Breast epithelium (tissue), 4 donors: ENCODE measurements at regions not wholly inside any gene's neighbourhood (a gene's known extent, or its start where the extent isn't known, plus 50 kb on each side); places are given as distances from the start of the nearest gene placed in this dataset.
"Not testable (repeated sequence)": the region's sequence is repeated elsewhere in the genome, so short reads cannot be mapped to it uniquely, and the experiment has no call there.

Experiments used
- DNase-seq, 2 donors: peaks; one replicate each; pipeline ENCODE4 v3.0.0-alpha.2; 2019; ENCODE audit warnings: low spot score in 2 of 2
- H3K27ac ChIP-seq, 2 donors: fragments of 200-600 bp; sonication (generic) in 1 of 2; one replicate each; pipeline ENCODE4 v1.5.1; 2016 to 2019; ENCODE audit warnings: mild to moderate bottlenecking in 1 of 2
- H3K27me3 ChIP-seq, 2 donors: fragments of 200-600 bp; sonication (generic) in 1 of 2; one replicate each; pipeline versions ENCODE4 v1.5.1 to v1.6.0; 2017 to 2019; ENCODE audit warnings: control low read depth in 1 of 2, mild to moderate bottlenecking in 1 of 2
- H3K36me3 ChIP-seq: fragments of 200-600 bp; one replicate; pipeline ENCODE4 v1.5.1; 2019
- H3K4me1 ChIP-seq, 2 donors: fragments of 200-600 bp; sonication (generic); one replicate each; pipeline ENCODE4 v1.5.1; 2016 to 2019; ENCODE audit warnings: control low read depth in 1 of 2
- H3K4me3 ChIP-seq, 3 donors: fragments of 200-600 bp; sonication (generic); 1 replicate in 2 of 3; 2 replicates in 1 of 3; pipeline ENCODE4 v1.5.1; 2016 to 2019; ENCODE audit warnings: mild to moderate bottlenecking in 3 of 3, moderate library complexity in 2 of 3
- H3K9me3 ChIP-seq, 2 donors: fragments of 200-600 bp; sonication (generic) in 1 of 2; one replicate each; pipeline ENCODE4 v1.5.1; 2016 to 2019; ENCODE audit warnings: control low read depth in 1 of 2
- POLR2A ChIP-seq: fragments of 450-650 bp; IDR thresholded peaks from one replicate; pipeline ENCODE4 v1.6.1; 2016; ENCODE audit warnings: antibody characterized with exemption, mild to moderate bottlenecking, moderate library complexity
- POLR2AphosphoS5 ChIP-seq, 3 donors: sonication (generic); formaldehyde crosslinking; IDR thresholded peaks; one replicate each; pipeline ENCODE4 v1.6.1; 2017; ENCODE audit warnings: antibody characterized with exemption in 3 of 3
- intact Hi-C: fragments of 100-400 bp; cut with DNase I; formaldehyde crosslinking; loops from one replicate; pipeline ENCODE4 v1.15.1; 2023; ENCODE audit warnings: low total_unique reads
- TF ChIP-seq, protein P1 (sequence below), 3 donors: fragments of 450-650 bp; IDR thresholded peaks; one replicate each; pipeline ENCODE4 v1.5.1; 2016 to 2017; ENCODE audit warnings: antibody characterized with exemption in 3 of 3, mild to moderate bottlenecking in 3 of 3, moderate library complexity in 3 of 3

DNA sequence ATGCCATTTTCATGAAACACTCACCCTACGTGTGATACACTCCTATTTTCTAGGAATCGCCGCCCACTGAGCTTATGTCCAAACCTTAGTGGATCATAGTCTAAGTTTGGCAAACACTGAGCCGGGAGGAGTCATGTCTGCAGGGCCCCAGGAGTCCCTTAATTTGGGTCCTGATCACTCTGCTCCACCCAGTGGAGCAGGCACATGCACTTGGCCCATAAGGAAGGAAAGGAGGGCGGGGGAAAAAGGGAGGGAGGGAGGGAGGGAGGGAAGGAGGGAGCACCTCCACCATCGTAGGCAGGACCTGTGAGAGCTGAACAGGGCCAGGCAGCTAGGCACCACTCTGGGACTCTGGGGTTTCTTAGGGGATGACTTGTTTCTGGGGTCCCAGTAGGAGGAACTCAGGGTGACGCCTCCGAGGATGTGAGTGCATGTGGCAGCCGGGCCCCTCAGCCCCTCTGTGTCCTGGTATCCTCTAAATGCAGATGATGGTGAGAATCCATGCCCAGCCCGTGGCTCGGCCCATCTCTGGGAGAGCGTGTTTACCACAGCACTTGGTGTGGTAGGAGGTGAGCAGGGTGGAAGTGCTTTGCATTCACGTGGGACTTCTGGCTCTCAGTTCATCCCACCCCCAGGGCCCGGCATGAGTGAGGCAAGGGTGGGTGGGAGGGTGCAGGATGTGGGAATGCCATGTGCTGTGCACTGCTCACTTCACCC lies 109.4 kb downstream of the KLF13 start:
- peak overlapping the region; percentile 78 to 93 for H3K27ac ChIP-seq
- H3K4me1 ChIP-seq, result no peaks in the 10 kb centered on the region
- DNase-seq, result no peak

DNA sequence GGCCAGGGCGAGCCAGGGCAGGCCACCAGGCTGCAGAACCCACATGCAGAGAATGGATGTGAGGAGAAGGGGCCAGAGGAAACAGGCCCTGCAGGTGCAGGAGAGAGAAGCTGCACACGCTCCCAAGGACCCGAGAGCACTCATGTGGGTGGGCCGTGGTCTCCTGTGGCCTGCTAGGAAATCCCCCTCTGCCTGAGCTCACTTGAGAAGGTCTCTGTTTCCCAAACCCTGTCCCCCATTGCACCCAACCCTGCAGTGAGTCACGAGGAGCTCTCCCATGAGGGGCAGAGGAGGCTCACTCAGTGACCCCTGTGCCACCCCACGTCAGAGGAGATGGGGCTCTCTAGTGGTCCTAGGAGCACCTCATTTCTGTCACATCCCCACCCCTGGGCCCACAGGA lies 111.1 kb downstream of the KLF13 start:
- TF ChIP-seq POLR2AphosphoS5 (IDR thresholded peaks at IDR 0.05) (no peak), POLR2A (no peak)
- TF ChIP-seq, protein P1, sequence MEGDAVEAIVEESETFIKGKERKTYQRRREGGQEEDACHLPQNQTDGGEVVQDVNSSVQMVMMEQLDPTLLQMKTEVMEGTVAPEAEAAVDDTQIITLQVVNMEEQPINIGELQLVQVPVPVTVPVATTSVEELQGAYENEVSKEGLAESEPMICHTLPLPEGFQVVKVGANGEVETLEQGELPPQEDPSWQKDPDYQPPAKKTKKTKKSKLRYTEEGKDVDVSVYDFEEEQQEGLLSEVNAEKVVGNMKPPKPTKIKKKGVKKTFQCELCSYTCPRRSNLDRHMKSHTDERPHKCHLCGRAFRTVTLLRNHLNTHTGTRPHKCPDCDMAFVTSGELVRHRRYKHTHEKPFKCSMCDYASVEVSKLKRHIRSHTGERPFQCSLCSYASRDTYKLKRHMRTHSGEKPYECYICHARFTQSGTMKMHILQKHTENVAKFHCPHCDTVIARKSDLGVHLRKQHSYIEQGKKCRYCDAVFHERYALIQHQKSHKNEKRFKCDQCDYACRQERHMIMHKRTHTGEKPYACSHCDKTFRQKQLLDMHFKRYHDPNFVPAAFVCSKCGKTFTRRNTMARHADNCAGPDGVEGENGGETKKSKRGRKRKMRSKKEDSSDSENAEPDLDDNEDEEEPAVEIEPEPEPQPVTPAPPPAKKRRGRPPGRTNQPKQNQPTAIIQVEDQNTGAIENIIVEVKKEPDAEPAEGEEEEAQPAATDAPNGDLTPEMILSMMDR (IDR thresholded peaks at IDR 0.05), result no peak
- H3K9me3 ChIP-seq, result no peaks in the 10 kb centered on the region
- peak overlapping the region; percentile 8 to 93 for H3K27ac ChIP-seq
- H3K4me3 ChIP-seq, result no peak overlapping the region
- intact Hi-C loops, result no loop called here
- no peak for DNase-seq
- H3K27me3 ChIP-seq, result no peaks in the 10 kb centered on the region
- H3K36me3 ChIP-seq, result no peaks in the 10 kb centered on the region
- H3K4me1 ChIP-seq, result no peaks in the 10 kb centered on the region

More for the DNA sequence above, 109.4 kb downstream of the KLF13 start:
- Histone ChIP-seq H3K9me3 (no peaks in the 10 kb centered on the region), H3K36me3 (no peaks in the 10 kb centered on the region), H3K27me3 (no peaks in the 10 kb centered on the region), H3K4me3 (no peak overlapping the region)
- no peak for TF ChIP-seq POLR2A
- TF ChIP-seq POLR2AphosphoS5 (IDR thresholded peaks at IDR 0.05), result no peak
- TF ChIP-seq, protein P1 (IDR thresholded peaks at IDR 0.05), result no peak
- intact Hi-C loops, result no loop called here

DNA sequence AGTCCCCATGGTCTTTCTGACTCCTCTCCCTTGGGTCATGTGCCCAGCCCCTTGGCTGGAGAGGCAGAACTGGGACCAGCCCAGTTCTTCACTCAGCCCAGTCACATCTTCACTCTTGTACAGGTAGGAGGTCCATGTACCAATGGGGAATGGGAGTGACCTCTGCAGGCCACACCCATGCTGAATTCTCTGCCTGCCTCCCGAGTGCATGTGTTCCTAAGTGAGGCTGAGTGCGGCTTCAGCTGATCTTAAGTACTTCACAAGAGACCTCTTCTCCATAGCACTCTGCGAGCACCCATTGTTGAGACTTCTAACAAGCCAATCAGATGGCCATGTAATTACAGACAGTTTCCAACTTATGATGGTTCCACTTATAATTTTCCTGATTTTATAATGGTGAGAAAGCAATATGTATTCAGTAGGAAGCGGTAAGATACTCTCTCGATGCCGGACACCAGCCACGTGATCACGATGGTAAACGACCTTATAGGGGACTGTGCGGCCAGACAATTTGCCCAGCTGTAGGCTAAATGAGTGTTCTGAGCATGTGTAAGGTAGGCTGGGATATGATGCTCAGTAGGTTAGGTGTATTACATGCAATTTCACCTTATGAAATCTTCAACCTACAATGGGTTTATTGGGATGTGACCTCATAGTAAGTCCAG lies 112.1 kb downstream of the KLF13 start:
- intact Hi-C loops, result no loop called here

DNA sequence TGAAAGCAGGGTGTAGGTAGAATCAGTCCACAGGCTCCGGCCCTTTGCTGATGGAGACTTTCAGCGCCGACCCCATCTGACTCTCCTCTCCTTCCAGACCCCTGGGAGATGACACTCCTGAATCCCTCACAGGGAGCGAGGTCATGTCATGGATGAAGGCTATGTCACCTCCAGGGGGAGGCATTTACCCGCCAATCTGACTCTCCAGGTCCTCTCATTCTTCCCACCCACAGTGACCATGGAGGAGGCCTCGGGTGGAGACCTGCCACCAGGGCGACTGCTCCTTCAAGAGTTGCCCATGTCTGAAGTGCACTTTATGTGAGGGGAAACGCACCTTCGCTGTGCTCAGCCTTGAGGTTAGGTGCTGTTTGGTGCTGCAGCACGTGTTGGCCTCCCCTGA lies 112.7 kb downstream of the KLF13 start:
- no peaks in the 10 kb centered on the region for H3K36me3 ChIP-seq
- H3K4me1 ChIP-seq, result no peaks in the 10 kb centered on the region
- no peak for DNase-seq
- intact Hi-C loops, result no loop called here
- H3K27ac ChIP-seq, result no peak overlapping the region
- TF ChIP-seq, protein P1 (IDR thresholded peaks at IDR 0.05), result no peak
- TF ChIP-seq POLR2AphosphoS5 (IDR thresholded peaks at IDR 0.05), result no peak
- no peak for TF ChIP-seq POLR2A
- H3K27me3 ChIP-seq, result no peaks in the 10 kb centered on the region
- H3K4me3 ChIP-seq, result no peak overlapping the region
- H3K9me3 ChIP-seq, result no peaks in the 10 kb centered on the region

More for the DNA sequence above, 112.1 kb downstream of the KLF13 start:
- Histone ChIP-seq H3K9me3 (no peaks in the 10 kb centered on the region), H3K27ac (peak overlapping the region in 1 of 2 donors; percentile 8), H3K36me3 (no peaks in the 10 kb centered on the region), H3K27me3 (no peaks in the 10 kb centered on the region), H3K4me1 (no peaks in the 10 kb centered on the region), H3K4me3 (no peak overlapping the region)
- TF ChIP-seq, protein P1 (IDR thresholded peaks at IDR 0.05), result no peak
- TF ChIP-seq POLR2AphosphoS5 (IDR thresholded peaks at IDR 0.05) (no peak), POLR2A (no peak)
- DNase-seq, result no peak

DNA sequence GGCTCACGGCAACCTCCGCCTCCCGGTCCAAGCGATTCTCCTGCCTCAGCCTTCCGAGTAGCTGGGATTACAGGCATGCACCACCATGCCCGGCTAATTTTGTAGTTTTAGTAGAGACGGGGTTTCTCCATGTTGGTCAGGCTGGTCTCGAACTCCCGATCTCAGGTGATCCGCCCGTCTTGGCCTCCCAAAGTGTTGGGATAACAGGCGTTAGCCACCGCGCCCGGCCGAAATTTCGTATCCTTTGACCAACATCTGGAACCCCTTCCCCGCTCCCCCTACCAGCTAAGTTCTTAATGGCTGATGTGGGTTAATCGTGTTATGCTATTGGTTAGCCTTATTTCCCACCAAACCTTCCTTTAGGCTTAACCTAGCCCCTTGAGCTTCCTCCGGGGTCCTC lies 113.6 kb downstream of the KLF13 start:
- H3K4me1 ChIP-seq, H3K9me3 ChIP-seq, DNase-seq, H3K27me3 ChIP-seq, intact Hi-C loops, H3K36me3 ChIP-seq: not testable (repeated sequence)
- Histone ChIP-seq H3K27ac (peak overlapping the region; percentile 80 to 88), H3K4me3 (peak overlapping the region; percentile 51 to 67 (median 62))
